Right renal cortex interstitium (tissue), 3 donors: ENCODE measurements at regions not wholly inside any gene's neighbourhood (a gene's known extent, or its start where the extent isn't known, plus 50 kb on each side); places are given as distances from the start of the nearest gene placed in this dataset.
A peak's percentile ranks its signal among the peaks of the same experiment; 100 is the strongest.
"Not testable (repeated sequence)": the region's sequence is repeated elsewhere in the genome, so short reads cannot be mapped to it uniquely, and the experiment has no call there.

Experiments used
- DNase-seq, 3 donors: peaks; one replicate each; pipeline ENCODE4 v3.0.0-alpha.2; 2013; ENCODE audit warnings: low read depth in 3 of 3, low spot score in 2 of 3

GRCh38 chr5:112532654-112533360, 113.7 kb upstream of the EPB41L4A start:
- DNase-seq, result no peak

DNA sequence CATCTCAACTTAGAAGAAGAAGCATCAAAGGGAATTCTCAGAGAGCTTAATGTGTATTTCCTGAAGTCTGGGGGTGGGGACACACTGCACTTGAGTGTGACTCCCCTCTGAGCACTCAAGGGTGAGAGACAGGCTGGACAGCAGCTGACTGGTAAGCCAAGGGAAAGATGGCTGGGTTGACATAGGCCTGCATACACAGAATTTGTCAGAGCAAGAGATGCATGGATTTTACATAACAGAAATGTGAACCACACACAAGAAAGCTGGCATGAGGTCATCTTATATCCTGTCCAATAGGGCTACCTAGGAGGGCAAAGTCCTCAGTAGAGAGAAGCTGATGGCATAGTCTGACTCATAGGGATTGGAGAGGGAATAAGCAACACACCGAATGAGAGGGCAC, 114.3 kb upstream of the EPB41L4A start:
- DNase-seq, result no peak

DNA sequence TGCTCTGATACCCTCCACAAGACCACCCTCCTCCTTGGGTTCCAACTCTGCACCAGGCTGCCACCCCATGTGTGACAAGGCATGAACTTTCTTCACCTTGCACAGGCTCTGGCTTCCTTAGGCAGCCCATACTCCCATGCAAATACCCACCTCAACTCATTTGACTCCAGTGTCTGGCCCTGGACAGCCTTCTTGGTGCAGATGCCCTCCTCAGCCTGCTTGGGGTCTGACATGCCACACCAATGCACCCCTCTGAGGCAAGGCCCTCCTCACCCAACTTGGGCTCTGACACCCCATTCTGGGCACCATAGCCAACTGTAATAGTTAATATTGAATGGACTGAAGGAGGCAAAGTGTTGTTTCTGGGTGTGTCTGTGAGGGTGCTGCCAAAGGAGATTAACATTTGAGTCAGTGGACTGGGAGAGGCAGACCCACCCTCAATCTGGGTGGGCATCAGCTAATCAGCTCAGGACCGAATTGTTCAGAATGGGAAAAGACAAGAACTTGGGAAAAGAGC, 115.0 kb upstream of the EPB41L4A start:
- DNase-seq, result no peak

- no peak for DNase-seq
These were observed 115.7 kb upstream of the EPB41L4A start for GRCh38 chr5:112534611-112535255.

DNA sequence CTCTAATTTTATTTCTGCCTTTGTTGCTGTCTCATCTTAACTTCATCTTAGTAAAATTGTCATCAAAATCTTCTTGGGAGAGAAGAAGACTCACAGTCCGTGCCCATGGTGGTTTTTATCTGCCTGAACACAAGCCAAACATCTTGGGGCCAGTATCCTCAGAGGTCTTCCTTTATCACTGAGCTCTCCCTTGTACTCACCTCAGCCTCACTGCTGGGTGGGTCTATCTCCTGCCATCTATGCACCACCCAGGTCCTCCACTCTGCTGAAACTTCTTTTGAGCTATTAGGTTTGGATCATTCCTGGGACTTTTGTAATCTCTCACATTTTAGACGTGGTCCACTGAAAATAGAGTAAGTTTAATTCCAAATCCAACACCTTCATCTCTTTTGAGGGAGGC, 116.3 kb upstream of the EPB41L4A start:
- no peak for DNase-seq

DNA sequence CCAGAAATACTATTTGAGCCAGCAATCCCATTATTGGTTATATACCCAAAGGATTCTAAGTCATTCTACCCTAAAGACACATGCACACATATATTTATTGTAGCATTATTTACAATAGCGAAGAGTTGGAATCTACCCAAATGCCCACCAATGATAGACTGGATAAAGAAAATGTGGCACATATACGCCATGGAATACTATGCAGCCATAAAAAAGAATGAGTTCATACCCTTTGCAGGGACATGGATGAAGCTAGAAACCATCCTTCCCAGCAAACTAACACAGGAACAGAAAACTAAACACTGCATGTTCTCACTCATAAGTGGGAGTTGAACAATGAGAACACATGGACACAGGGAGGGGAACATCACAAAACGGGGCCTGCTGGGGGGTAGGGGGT, 125.5 kb upstream of the EPB41L4A start:
- not testable (repeated sequence) for DNase-seq

DNA sequence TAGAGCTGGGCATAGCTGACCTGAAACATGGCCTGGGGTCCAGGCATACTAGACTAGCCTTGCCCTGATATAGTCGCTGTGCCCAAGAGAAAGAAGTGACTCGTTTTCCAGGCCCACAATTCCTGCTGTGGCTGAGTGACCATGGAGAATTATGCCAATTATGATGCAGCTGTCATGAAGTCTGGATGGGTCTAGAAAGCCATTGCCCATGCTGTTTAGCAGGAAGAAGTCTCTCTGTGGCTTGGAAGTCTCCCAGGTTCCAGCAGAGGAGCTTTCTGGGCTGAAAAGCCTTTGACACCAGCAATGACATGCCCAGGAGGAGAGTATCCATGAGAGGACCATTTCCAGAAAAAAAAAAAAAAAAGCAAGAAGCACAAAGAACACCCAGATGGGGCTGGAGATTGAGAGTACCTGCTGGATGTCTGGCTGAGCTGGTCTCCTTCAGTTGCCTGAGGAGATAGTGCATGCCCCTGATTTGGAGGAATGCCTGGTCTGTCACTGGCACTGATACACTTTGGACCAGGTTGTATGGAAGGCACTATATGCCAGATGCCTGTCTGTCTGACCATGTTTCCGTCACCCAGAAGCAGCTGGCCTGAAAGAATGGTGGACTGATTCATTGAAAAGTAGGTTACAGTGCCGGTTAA, 128.0 kb upstream of the EPB41L4A start:
- no peak for DNase-seq

GRCh38 chr5:112548246-112548881, 129.3 kb upstream of the EPB41L4A start:
- peak in 1 of 3 donors; percentile 1 for DNase-seq

GRCh38 chr5:112549127-112549526, 130.1 kb upstream of the EPB41L4A start:
- no peak for DNase-seq

- no peak for DNase-seq
These were observed 130.6 kb upstream of the EPB41L4A start for GRCh38 chr5:112549605-112550166.

DNA sequence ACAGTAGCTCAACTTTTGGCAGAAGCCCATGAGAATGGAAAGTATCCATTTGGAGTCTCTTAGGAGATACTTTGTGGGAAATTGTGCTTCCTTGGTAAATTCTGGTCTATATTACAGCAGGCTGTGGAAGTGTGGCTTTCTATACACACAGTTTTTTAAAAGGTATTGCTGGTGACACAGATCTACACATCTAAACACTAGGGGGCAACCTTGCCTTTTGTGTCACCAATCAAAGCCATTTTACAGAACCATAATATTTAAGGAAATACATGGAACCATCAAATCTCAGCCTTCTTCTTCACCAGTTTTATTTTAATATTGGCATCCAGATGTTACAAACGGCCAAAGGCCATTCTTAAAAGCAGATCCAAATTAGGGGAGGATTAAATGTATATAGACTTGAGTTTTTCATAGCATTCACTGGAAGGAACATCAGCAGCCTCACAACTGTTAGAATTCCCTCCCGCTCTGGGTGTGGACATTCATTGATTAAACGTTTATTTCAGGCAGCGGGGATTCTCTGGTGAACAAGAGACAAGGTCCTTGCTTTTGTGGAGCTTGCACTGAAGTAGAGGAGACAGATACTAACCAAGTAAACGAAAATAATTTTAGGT, 132.4 kb upstream of the EPB41L4A start:
- DNase-seq, result peak; percentile 49 to 56 (median 53)

DNA sequence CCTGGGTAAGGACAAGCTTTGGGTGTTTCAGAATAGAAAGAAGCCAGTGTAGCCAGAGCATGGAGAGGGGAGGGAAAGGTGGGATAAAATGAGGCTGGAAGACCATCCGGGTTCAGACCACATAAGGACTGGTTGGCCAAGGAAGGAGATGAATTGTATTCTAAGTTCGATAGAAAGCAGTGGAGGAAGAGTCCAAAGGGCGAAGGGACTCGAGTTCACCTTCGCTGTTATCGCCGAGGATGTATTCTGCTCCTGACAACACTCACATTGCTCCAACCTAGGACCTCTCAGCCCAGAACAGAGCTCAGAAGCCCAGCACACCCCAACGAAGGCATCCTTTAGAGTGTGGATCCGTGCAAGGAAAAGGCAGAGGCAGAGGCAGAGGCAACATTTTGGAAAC, 133.1 kb upstream of the EPB41L4A start:
- DNase-seq, result no peak

DNA sequence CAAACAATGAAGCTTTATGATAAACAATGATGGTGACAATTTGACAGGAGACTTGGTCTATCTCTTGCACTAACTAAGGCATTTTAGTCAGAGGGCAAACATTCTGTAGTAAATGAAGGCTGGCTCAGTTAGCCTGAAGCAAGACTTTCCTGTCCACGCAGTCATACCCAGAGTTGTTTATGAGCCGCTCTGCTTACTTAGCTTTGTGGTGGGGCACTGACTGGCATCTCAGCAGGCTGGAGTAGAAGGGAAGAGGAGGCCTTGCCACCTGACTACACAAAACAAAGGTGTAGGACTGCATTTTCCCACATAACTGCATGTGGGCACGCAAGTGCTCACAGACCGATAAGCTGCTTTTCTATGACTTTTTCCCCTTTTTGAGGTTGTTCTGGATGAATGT, 133.7 kb upstream of the EPB41L4A start:
- no peak for DNase-seq

DNA sequence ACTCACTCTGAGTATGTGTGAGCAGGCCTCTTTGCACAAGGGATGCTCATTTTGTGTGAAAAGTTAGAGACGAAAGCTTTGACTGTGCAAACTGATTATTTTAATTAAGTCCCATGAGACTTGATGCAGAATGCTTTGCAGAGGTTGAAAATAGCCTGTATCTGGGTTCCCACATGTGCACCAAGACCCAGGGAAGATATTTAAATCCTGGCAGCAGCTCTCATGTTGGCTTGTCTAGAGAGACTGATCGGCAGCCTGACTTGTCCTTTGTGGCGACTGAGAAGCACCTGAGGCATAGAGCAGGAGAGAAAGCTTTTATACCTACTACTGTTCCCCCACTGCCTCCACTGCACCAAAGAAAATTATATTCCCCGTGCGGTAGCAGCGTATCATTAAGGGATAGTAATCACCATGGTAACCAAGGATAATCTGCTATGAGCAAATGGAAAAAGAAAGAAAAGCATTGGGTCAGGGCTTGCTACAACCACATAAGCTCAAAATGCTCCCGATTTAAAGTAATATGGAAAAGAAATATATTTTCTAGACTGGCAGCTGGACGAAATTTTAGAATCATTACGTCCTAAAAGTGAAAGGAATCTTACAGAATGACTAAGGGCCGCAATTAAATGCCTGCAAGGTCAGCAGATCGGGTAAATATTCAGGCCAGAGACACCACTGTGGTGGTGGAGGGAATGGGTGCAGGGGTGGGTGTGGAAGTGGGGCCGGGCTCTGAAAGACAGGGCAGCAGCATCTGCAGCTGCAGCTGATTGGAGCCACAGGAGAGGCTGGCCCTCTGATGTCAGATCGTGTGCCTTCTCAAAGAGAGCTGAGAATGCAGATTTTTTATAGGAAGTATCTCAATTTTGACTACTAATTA, 135.3 kb upstream of the EPB41L4A start:
- no peak for DNase-seq

- no peak for DNase-seq
These were observed 136.1 kb upstream of the EPB41L4A start for GRCh38 chr5:112555197-112555596.

- DNase-seq, result no peak
These were observed 136.6 kb upstream of the EPB41L4A start for GRCh38 chr5:112555691-112556090.

GRCh38 chr5:112559501-112559900, 140.4 kb upstream of the EPB41L4A start:
- DNase-seq, result not testable (repeated sequence)

DNA sequence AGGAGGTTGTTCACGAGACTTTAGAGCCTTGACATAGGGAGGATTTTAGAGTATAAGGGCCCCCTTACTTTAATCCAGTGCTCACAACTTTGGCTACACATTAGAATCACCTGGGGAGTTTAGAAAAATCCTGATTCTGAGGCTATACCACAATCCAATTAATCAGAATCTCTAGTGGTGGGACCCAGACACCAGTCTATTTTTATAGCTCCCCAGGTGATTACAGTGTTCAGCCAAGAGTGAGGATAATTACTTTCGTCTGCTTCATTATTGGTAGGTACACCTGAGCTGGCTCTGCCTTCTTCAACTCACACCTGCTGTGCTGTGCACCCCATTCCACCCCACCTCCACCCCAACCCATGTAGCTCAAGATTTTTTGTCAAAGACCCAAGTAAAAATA, 141.3 kb upstream of the EPB41L4A start:
- no peak for DNase-seq

DNA sequence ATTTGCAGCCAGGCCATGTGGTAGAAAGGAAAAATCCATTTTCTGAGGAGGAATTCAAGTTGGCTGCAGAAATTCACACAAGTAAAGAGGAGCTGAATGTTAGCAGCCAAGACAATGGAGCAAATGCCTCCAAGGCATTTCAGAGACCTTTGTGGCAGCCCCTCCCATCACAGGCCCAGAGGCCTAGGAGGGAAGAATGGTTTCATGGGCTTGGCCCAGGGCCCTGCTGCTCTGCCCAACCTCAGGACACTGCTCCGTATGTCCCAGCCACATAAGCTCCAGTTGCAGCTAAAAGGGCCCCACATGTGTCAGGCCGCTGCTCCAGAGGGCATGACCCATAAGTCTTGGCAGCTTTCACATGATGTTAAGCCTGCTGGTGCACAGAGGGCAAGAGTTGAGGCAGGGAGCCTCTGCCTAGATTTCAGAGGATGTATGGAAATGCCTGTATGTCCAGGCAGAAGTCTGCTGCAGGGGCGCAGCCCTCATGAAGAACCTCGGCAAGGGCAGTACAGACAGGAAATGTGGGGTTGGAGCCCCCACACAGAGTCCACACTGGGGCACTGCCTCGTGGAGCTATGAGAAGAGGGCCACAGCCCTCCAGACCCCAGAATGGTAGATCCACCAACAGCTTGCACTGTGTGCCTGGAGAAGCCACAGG, 144.2 kb upstream of the EPB41L4A start:
- no peak for DNase-seq
